ENCODE measurements at regions not wholly inside any gene's neighbourhood (a gene's known extent, or its start where the extent isn't known, plus 50 kb on each side); places are given as distances from the start of the nearest gene placed in this dataset.

DNA sequence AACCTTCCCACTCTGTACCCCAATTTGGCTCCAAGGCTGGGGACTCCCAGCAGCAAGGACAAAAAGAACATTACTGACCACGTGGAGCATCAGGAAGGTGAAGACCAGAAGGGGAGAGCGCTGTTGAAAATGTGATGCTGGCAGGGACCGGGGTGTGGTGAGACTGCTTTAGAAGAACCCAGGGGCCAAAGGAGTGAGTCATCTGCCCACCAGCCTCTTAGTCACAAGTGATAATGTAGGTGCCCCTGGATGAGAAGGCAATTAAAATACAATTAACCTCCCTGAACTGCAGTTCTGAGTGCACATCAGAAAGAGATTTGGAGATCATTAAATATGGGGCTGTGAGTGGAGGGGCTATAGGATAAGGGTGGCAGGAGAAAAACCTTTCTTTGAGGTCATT, 366.6 kb upstream of the CCL2 start:
- Mint-ChIP-seq H3K27ac (ENCODE audit: low read depth, unreplicated experiment) (no peak overlapping the region), H3K4me3 (ENCODE audit: unreplicated experiment) (no peak overlapping the region), H3K4me1 (ENCODE audit: insufficient read depth, unreplicated experiment) (no peaks in the 10 kb centered on the region), H3K36me3 (ENCODE audit: insufficient read depth, unreplicated experiment) (no peaks in the 10 kb centered on the region), H3K27me3 (ENCODE audit: insufficient read depth, unreplicated experiment) (no peaks in the 10 kb centered on the region), H3K9me3 (ENCODE audit: unreplicated experiment) (peaks cover 24% of the 10 kb centered on the region)
- TF ChIP-seq, protein P1, sequence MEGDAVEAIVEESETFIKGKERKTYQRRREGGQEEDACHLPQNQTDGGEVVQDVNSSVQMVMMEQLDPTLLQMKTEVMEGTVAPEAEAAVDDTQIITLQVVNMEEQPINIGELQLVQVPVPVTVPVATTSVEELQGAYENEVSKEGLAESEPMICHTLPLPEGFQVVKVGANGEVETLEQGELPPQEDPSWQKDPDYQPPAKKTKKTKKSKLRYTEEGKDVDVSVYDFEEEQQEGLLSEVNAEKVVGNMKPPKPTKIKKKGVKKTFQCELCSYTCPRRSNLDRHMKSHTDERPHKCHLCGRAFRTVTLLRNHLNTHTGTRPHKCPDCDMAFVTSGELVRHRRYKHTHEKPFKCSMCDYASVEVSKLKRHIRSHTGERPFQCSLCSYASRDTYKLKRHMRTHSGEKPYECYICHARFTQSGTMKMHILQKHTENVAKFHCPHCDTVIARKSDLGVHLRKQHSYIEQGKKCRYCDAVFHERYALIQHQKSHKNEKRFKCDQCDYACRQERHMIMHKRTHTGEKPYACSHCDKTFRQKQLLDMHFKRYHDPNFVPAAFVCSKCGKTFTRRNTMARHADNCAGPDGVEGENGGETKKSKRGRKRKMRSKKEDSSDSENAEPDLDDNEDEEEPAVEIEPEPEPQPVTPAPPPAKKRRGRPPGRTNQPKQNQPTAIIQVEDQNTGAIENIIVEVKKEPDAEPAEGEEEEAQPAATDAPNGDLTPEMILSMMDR (IDR thresholded peaks at IDR 0.05; ENCODE audit: unreplicated experiment), result no peak
- BruUV-seq (replicated peaks), result no TSS peak
- DNase-seq (ENCODE audit: unreplicated experiment), result no peak
- intact Hi-C loops (cut with micrococcal nuclease), result no loop called here
- ChIA-PET CTCF (no interaction called here), POLR2A (no interaction called here)

DNA sequence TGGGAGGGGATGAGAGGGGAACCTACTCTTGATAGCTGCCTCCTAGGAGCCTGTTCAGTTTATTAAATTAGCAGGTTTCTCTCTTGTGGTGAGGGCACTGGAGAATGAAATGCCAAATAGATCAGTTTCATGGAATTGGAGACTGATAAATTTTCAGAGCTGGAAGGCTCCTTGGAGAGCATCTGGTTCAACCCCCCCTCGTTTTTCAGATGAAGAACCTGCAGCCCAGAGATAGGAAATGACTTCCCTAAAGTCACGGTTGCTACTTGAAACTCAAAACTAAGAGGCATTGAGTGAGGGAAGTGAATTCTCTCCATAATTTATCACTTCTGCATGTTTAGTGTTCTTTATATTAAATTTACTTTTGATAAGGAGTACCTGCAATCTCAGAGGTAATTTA, 366.0 kb upstream of the CCL2 start:
- H3K4me3 Mint-ChIP-seq (ENCODE audit: unreplicated experiment), result no peak overlapping the region
- H3K4me1 Mint-ChIP-seq (ENCODE audit: insufficient read depth, unreplicated experiment), result no peaks in the 10 kb centered on the region
- ChIA-PET POLR2A (no interaction called here), CTCF (interaction anchor here (1.1 kb wide), 1 partner anchor 79 kb away, joined by 3 read pairs; no protein-coding TSS in a partner anchor)
- TF ChIP-seq, protein P1 (IDR thresholded peaks at IDR 0.05; ENCODE audit: unreplicated experiment), result no peak
- no TSS peak for BruUV-seq (replicated peaks)
- no peak overlapping the region for H3K27ac Mint-ChIP-seq (ENCODE audit: low read depth, unreplicated experiment)
- intact Hi-C loops (cut with micrococcal nuclease), result no loop called here
- H3K27me3 Mint-ChIP-seq (ENCODE audit: insufficient read depth, unreplicated experiment), result no peaks in the 10 kb centered on the region
- DNase-seq (ENCODE audit: unreplicated experiment), result no peak
- H3K36me3 Mint-ChIP-seq (ENCODE audit: insufficient read depth, unreplicated experiment), result no peaks in the 10 kb centered on the region
- peaks cover 19% of the 10 kb centered on the region for H3K9me3 Mint-ChIP-seq (ENCODE audit: unreplicated experiment)

DNA sequence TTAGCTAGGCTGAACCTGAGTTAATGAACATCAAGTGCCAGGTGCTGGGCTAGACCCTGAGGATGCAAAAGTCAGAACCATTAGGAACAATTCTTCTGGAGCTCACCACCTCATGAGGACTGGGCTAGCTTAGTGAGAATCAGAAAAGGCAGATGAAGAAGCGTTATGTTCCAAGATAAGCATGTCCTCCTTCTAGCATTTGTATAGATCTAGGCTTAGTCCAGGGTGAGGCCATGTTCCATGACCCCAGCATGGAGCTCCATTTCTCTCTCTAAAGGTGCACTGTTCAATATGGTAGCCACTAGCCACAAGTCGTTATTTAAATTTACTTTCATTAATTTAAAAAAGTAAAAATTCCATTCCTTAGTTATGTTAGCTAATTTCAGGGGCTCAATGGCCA, 365.3 kb upstream of the CCL2 start:
- BruUV-seq (replicated peaks), result no TSS peak
- ChIA-PET POLR2A (no interaction called here), CTCF (interaction anchor here (0.6 to 1.1 kb wide), 2 partner anchors 79 to 583 kb away, joined by 3 read pairs; no protein-coding TSS in a partner anchor)
- DNase-seq (ENCODE audit: unreplicated experiment), result no peak
- H3K4me1 Mint-ChIP-seq (ENCODE audit: insufficient read depth, unreplicated experiment), result no peaks in the 10 kb centered on the region
- no peak overlapping the region for H3K4me3 Mint-ChIP-seq (ENCODE audit: unreplicated experiment)
- intact Hi-C loops (cut with micrococcal nuclease), result no loop called here
- TF ChIP-seq, protein P1 (IDR thresholded peaks at IDR 0.05; ENCODE audit: unreplicated experiment), result no peak
- no peak overlapping the region for H3K27ac Mint-ChIP-seq (ENCODE audit: low read depth, unreplicated experiment)
- no peaks in the 10 kb centered on the region for H3K27me3 Mint-ChIP-seq (ENCODE audit: insufficient read depth, unreplicated experiment)
- no peaks in the 10 kb centered on the region for H3K36me3 Mint-ChIP-seq (ENCODE audit: insufficient read depth, unreplicated experiment)
- peaks cover 19% of the 10 kb centered on the region for H3K9me3 Mint-ChIP-seq (ENCODE audit: unreplicated experiment)

DNA sequence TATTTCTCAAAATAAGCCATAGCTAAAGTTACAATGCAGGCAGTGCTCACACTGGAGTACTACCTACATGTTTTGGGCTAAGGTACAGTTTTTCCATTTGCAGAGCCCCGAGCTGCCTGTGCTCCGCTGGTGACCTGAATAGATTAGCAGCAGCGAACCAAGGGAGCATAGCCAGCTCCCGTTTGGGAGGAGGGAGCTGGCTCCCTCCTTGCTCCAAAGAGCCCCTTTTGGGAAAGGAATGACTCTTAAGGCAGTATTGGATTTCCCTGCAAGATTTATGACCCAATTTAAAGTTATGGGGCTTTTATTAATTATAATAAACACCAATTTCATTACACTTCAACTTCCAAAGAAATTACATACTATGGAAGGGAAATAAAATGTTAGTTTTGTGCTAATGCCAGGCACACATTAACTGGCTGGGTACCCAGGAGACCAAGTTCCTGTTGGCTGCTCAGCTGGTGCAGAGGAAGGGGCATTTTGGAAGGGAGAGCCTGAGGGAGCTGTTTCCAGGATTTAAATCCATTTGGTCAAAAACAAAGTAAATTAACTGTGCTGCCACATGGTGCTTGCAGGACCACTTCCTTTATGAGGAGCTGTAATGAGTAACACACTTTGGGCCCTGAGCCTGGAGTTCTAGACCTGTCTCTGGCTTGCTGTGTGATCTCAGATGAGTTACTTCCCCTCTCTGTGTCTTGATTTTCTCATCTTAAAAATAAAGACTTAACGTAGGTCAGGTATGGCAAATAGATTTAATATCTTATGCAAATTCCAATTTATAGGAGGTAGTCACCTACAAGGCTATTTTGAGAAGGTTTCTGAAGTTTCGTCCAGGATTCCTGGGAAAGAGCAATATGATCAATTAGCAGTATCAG, 362.1 kb upstream of the CCL2 start:
- TF ChIP-seq, protein P1 (IDR thresholded peaks at IDR 0.05; ENCODE audit: unreplicated experiment), result no peak
- no peak overlapping the region for H3K4me3 Mint-ChIP-seq (ENCODE audit: unreplicated experiment)
- no peaks in the 10 kb centered on the region for H3K27me3 Mint-ChIP-seq (ENCODE audit: insufficient read depth, unreplicated experiment)
- H3K27ac Mint-ChIP-seq (ENCODE audit: low read depth, unreplicated experiment), result no peak overlapping the region
- BruUV-seq (replicated peaks), result no TSS peak
- CTCF ChIA-PET, result interaction anchor here (0.7 kb wide), 1 partner anchor 113 kb away, joined by 3 read pairs; no protein-coding TSS in a partner anchor
- POLR2A ChIA-PET, result no interaction called here
- no peaks in the 10 kb centered on the region for H3K4me1 Mint-ChIP-seq (ENCODE audit: insufficient read depth, unreplicated experiment)
- no peak for DNase-seq (ENCODE audit: unreplicated experiment)
- H3K36me3 Mint-ChIP-seq (ENCODE audit: insufficient read depth, unreplicated experiment), result no peaks in the 10 kb centered on the region
- intact Hi-C loops (cut with micrococcal nuclease), result no loop called here
- peaks cover 35% of the 10 kb centered on the region for H3K9me3 Mint-ChIP-seq (ENCODE audit: unreplicated experiment)

Measured in MCF 10A (cell line).